Epithelial cell of proximal tubule (primary cell): ENCODE measurements at regions not wholly inside any gene's neighbourhood (a gene's known extent, or its start where the extent isn't known, plus 50 kb on each side); places are given as distances from the start of the nearest gene placed in this dataset.

Experiments
- DNase-seq: peaks from one replicate; pipeline ENCODE4 v3.0.0-alpha.2; 2011; ENCODE audit warnings: low read depth
- H3K4me3 ChIP-seq: 2 replicates; pipeline ENCODE4 v1.5.1; 2011; ENCODE audit warnings: low read depth, mild to moderate bottlenecking, low read length
- CTCF ChIP-seq: conservative IDR thresholded peaks from 2 replicates; pipeline ENCODE4 v1.5.1; 2012; ENCODE audit warnings: low read depth, mild to moderate bottlenecking, low read length

GRCh38 chr11:70654016-70654415 lies 255.7 kb downstream of the CTTN start:
- DNase-seq = no peak
- no peak overlapping the region for H3K4me3 ChIP-seq

GRCh38 chr11:70655816-70656215 lies 257.5 kb downstream of the CTTN start:
- no peak overlapping the region for H3K4me3 ChIP-seq
- TF ChIP-seq CTCF = no peak
- DNase-seq = no peak

More at GRCh38 chr11:70654016-70654415, 255.7 kb downstream of the CTTN start:
- no peak for TF ChIP-seq CTCF

- no peak for DNase-seq
- no peak for TF ChIP-seq CTCF
- H3K4me3 ChIP-seq = no peak overlapping the region
Observed at GRCh38 chr11:70656252-70656651, 257.9 kb downstream of the CTTN start.

GRCh38 chr11:70660059-70660888 lies 261.9 kb downstream of the CTTN start:
- no peak for DNase-seq
- H3K4me3 ChIP-seq = no peak overlapping the region
- TF ChIP-seq CTCF = no peak

GRCh38 chr11:70660889-70661197 lies 262.5 kb downstream of the CTTN start:
- H3K4me3 ChIP-seq = no peak overlapping the region

GRCh38 chr11:70661761-70662501 lies 263.6 kb downstream of the CTTN start:
- TF ChIP-seq CTCF = no peak
- no peak overlapping the region for H3K4me3 ChIP-seq
- DNase-seq = no peak

More at GRCh38 chr11:70660889-70661197, 262.5 kb downstream of the CTTN start:
- DNase-seq = no peak
- TF ChIP-seq CTCF = no peak
